GM18505 (cell line): ENCODE measurements at regions not wholly inside any gene's neighbourhood (a gene's known extent, or its start where the extent isn't known, plus 50 kb on each side); places are given as distances from the start of the nearest gene placed in this dataset.

Experiments
- ATAC-seq: cut with Tn5 transposase; IDR thresholded peaks from one replicate; pipeline ENCODE4 v1.9.1; 2021; ENCODE audit not compliant: unreplicated experiment
- POLR2A ChIP-seq: IDR thresholded peaks from 4 replicates; pipeline ENCODE4 v1.6.1; 2011; ENCODE audit warnings: borderline replicate concordance; ENCODE audit not compliant: insufficient read depth, insufficient read length; ENCODE audit errors: extremely low read depth

DNA sequence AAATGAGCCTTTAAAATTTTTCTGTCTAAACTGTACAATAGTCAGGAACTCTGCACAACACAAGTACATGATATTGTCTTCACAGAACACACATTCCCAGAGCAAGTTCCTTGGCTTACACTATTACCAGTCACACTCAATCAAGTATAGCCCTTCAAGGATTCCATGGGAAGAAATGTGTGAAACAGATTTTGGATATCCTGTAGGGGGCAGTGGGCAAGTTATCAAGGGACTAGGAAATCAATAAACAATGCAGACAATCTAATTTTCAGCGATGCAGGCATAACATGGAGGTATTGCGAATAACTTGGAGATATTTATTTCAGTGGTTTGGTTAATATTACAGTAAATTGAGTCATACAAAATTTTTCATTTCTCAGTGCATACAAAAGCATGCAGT lies 1171.5 kb upstream of the NUDT12 start:
- TF ChIP-seq POLR2A, result no peak
- no peak for ATAC-seq

GRCh38 chr5:104733063-104733669 lies 1170.6 kb upstream of the NUDT12 start:
- no peak for ATAC-seq
- TF ChIP-seq POLR2A, result no peak

GRCh38 chr5:104731331-104731730 lies 1168.7 kb upstream of the NUDT12 start:
- TF ChIP-seq POLR2A, result no peak
- no peak for ATAC-seq

GRCh38 chr5:104708027-104708426 lies 1145.4 kb upstream of the NUDT12 start:
- no peak for ATAC-seq
- TF ChIP-seq POLR2A, result no peak

DNA sequence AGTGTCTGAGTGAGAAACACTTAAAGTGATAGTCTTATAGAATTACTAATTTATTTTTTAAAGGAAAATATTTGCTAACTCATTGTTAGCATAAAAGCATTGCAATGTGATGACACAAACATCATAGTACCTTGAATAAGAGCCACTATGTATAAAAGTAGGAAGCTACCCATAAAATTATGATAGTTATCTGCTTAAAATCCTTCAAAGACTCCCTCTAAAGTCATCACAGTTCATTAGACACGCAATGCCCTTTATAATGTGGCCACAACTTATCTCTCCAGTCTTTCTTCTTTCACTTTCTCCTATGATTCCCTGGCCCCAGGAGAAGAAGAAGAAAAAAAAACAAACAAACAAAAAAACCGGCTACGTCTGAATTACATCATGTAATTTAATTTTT lies 1144.0 kb upstream of the NUDT12 start:
- ATAC-seq, result no peak
- TF ChIP-seq POLR2A, result no peak

DNA sequence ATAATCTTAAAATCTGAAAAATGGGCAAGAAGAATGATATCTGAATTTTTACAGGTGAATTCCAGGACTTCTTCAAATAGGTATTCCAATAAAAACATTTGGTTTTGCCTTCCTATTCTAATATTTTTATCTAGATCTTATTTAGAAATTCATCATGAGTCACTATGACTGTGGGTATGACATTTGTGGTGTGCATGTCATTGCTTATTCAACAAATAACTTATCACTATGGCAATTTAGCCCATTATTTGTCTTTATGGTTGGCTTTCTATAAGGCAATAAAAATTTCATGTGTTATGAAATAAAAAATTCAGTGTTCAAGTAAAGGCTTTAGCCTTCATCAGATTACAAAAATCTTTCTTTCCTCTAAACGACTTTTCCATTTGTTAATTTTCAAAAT lies 1139.6 kb upstream of the NUDT12 start:
- no peak for ATAC-seq
- no peak for TF ChIP-seq POLR2A

DNA sequence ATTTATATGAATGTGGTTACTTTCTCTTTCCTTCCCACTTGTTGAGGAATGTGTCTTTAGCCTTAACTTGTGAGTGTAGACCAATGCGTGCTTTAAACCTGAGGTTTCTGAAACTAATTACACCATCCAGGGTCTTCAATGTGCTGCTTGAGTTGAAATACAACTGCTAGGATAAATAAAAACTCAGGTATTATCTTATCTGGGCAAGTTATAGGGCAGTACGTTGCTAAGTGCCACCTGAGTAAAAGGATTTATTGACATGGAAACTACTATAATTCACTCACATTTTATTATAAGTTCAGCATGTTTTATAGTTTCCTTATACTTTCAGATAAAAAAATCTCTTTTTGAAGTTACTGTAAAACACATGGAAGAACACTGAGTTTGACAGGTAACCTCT lies 1136.8 kb upstream of the NUDT12 start:
- ATAC-seq, result no peak
- TF ChIP-seq POLR2A, result no peak

GRCh38 chr5:104661256-104661655 lies 1098.7 kb upstream of the NUDT12 start:
- no peak for ATAC-seq
- TF ChIP-seq POLR2A, result no peak

- no peak for TF ChIP-seq POLR2A
- no peak for ATAC-seq
Observed at GRCh38 chr5:104659497-104659896, 1096.9 kb upstream of the NUDT12 start.

- no peak for TF ChIP-seq POLR2A
- ATAC-seq, result no peak
Observed at GRCh38 chr5:104652271-104652861, 1089.8 kb upstream of the NUDT12 start.

DNA sequence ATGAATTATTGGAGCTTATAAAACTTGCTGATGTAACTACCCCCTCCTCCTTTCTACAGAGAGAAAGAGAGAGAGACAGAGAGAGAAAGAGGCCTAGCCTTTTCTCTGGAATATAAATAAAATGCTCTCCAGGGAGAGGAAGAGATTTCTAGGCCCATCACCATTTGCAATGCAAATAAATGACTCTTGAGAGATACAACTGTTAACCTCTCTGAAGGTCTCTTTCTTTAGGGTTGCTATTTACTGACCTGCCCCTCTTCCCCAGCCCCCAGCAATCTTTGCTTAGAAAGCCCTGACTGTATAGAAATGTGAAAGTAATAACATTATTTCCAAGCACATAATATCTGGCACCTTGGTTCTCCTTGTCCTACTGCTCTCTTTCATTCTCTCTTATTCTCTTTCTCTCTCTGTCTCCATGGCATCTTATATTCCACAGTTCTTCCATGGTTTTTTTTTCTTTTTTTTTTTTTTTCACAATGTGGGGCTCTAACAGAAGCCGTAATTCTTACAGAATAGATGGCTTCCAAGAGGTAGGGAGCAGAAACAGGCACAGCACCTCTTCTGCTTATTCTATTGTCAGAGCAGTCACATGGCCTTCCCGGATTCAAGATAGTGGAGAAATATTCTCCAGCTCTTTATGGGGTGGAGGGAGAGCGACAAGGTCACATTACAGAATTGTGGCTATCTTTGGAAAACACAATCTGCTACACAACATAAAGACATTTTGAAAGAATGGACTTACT lies 1087.9 kb upstream of the NUDT12 start:
- no peak for TF ChIP-seq POLR2A
- no peak for ATAC-seq

- no peak for TF ChIP-seq POLR2A
- ATAC-seq, result no peak
Observed at GRCh38 chr5:104646416-104646815, 1083.8 kb upstream of the NUDT12 start.

DNA sequence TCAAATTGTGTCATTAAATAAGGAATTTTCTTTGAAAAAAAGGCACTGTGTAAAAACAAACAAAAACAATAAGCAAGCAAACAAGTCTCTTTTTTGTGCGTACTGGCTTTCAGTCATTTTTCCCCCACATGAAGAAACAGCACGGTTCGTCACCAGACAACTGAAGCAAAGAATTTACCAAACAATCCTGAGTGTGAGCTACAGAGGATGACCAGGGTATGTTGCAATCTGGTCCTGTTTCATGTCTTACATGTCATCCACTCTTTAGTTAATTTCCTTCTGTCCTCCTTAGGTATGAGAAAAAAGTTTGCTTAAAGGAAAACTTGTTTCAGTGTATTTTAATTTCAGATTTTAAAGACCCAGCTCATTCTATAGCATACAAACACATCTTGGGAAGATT lies 1080.7 kb upstream of the NUDT12 start:
- no peak for TF ChIP-seq POLR2A
- ATAC-seq, result no peak

GRCh38 chr5:104635227-104635626 lies 1072.6 kb upstream of the NUDT12 start:
- TF ChIP-seq POLR2A, result no peak

GRCh38 chr5:104628911-104629310 lies 1066.3 kb upstream of the NUDT12 start:
- ATAC-seq, result no peak

More at GRCh38 chr5:104635227-104635626, 1072.6 kb upstream of the NUDT12 start:
- ATAC-seq, result no peak

DNA sequence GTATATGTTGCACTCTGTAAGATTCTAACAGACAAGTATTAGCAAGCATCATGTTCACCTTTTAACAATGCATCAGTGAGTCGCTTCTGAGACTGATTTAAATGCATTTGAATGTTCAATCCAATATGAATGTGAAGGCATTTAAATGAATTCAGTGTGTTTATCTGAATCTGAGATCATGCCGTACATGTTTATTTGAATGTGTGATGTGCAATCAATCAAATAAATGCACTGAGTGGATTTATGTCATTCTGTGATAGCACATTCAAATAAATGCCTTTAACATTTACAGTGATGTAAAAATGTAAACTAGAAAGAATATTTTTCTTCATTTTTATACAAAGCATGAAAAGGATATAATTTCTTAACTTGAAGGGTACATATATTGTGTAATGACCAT lies 1063.5 kb upstream of the NUDT12 start:
- no peak for TF ChIP-seq POLR2A
- ATAC-seq, result no peak

More at GRCh38 chr5:104628911-104629310, 1066.3 kb upstream of the NUDT12 start:
- TF ChIP-seq POLR2A, result no peak
